ENCODE measurements at regions not wholly inside any gene's neighbourhood (a gene's known extent, or its start where the extent isn't known, plus 50 kb on each side); places are given as distances from the start of the nearest gene placed in this dataset.

DNA sequence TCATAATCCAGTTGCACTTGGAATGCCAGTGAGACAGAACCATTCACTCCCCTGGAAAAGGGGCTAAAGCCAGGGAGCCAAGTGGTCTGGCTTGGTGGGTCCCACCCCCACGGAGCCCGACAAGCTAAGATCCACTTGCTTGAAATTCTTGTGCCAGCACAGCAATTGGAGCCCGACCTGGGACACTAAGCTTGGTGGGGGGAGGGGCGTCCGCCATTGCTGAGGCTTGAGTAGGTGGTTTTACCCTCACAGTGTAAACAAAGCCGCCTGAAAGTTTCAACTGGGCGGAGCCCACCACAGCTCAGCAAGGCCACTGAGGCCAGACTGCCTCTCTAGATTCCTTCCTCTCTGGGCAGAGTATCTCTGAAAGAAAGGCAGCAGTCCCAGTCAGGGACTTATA, 200.7 kb upstream of the NPSR1 start (continued):
- TF ChIP-seq NFYB (IDR thresholded peaks at IDR 0.05; ENCODE audit: extremely low read depth, insufficient read length): no peak
- no peak for TF ChIP-seq CXXC5 (CRISPR knock-in tag; IDR thresholded peaks at IDR 0.05)

DNA sequence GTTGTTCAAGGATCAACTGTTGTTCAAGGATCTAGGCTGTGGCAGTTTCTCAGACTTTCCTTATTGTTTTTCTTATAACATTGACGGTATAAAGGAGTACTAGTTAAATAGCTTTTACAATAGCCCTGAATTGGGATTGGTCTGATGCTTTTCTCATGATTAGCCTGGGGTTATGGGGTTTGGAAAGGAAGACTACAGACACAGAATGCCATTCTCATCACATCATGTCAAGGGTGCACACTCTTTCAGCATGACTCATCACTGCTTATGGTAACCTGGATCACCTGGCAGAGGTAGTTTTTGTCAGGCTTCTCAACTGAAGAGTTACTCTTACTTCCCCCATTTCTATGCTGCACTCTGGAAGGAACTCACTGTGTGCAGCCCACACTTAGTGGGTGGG, 194.2 kb upstream of the NPSR1 start:
- 0% methylated on average over 1 of the region's 1 CpG for WGBS (ENCODE audit: insufficient coverage, low coverage, missing lambda C conversion rate)
- no peaks in the 10 kb centered on the region for H4K20me1 ChIP-seq (replicated peaks; ENCODE audit: control insufficient read depth, insufficient read depth, low read length)
- H2AFZ ChIP-seq (ENCODE audit: low read depth, low read length): no peak overlapping the region
- no peak overlapping the region for H3K4me2 ChIP-seq (ENCODE audit: insufficient read depth, low read length)
- H3K4me3 ChIP-seq: no peak overlapping the region
- H3K9me1 ChIP-seq (ENCODE audit: control insufficient read depth, insufficient read depth, low read length): no peaks in the 10 kb centered on the region
- DNase-seq (ENCODE audit: extremely low read depth in 1 of 4, low spot score in 3 of 4): no peak
- no peaks in the 10 kb centered on the region; the same call in 1 of the 2 replicates for H3K9me3 ChIP-seq (replicated peaks; ENCODE audit: control insufficient read depth, insufficient read depth, low read depth, low read length)
- ATAC-seq: no peak
- H3K79me2 ChIP-seq (ENCODE audit: control insufficient read depth, insufficient read depth, low read length): no peaks in the 10 kb centered on the region
- no peak overlapping the region for H3K27ac ChIP-seq (ENCODE audit: extremely low read depth, low read depth, low read length)
- CTCF ChIA-PET (ENCODE audit: low intra/inter-chr PET ratio): no interaction called here
- BruUV-seq (replicated peaks): no TSS peak
- no peaks in the 10 kb centered on the region for H3K4me1 ChIP-seq (replicated peaks in 1 of 2; ENCODE audit: control insufficient read depth in 2 of 2, insufficient read depth in 2 of 2, low read length in 2 of 2)
- in situ Hi-C loops (cut with MboI) (no loop called here), intact Hi-C loops (cut with micrococcal nuclease) (no loop called here)
- H3K36me3 ChIP-seq (ENCODE audit: control insufficient read depth, insufficient read depth, low read length): no peaks in the 10 kb centered on the region
- POLR2A ChIA-PET: no interaction called here
- H3K27me3 ChIP-seq (ENCODE audit: control insufficient read depth in 2 of 2, insufficient read depth in 2 of 2, low read length in 2 of 2): no peaks in the 10 kb centered on the region
- TF ChIP-seq PPARD (CRISPR knock-in tag; IDR thresholded peaks at IDR 0.05) (no peak), CTBP1 (IDR thresholded peaks at IDR 0.05; ENCODE audit: borderline replicate concordance) (no peak), NFRKB (IDR thresholded peaks at IDR 0.05; ENCODE audit: low read depth) (no peak), MEF2D (tag; conservative IDR thresholded peaks at IDR 0.05; ENCODE audit: low read depth) (no peak), FOS (IDR thresholded peaks at IDR 0.05; ENCODE audit: extremely low read depth, insufficient read length) (no peak), ZNF76 (CRISPR knock-in tag; IDR thresholded peaks at IDR 0.05; ENCODE audit: borderline replicate concordance) (no peak), NCOA1 (IDR thresholded peaks at IDR 0.05; ENCODE audit: low read depth) (no peak), MECOM (CRISPR knock-in tag; IDR thresholded peaks at IDR 0.05) (no peak), EWSR1 (IDR thresholded peaks at IDR 0.05; ENCODE audit: borderline replicate concordance, low read depth, partially characterized antibody) (no peak)
- TF ChIP-seq, protein P1, sequence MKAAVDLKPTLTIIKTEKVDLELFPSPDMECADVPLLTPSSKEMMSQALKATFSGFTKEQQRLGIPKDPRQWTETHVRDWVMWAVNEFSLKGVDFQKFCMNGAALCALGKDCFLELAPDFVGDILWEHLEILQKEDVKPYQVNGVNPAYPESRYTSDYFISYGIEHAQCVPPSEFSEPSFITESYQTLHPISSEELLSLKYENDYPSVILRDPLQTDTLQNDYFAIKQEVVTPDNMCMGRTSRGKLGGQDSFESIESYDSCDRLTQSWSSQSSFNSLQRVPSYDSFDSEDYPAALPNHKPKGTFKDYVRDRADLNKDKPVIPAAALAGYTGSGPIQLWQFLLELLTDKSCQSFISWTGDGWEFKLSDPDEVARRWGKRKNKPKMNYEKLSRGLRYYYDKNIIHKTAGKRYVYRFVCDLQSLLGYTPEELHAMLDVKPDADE (conservative IDR thresholded peaks at IDR 0.05; ENCODE audit: control insufficient read depth, low read depth, low read length): no peak
- TF ChIP-seq, protein P2, sequence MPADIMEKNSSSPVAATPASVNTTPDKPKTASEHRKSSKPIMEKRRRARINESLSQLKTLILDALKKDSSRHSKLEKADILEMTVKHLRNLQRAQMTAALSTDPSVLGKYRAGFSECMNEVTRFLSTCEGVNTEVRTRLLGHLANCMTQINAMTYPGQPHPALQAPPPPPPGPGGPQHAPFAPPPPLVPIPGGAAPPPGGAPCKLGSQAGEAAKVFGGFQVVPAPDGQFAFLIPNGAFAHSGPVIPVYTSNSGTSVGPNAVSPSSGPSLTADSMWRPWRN (IDR thresholded peaks at IDR 0.05; ENCODE audit: low read depth): no peak
- TF ChIP-seq, protein P3, sequence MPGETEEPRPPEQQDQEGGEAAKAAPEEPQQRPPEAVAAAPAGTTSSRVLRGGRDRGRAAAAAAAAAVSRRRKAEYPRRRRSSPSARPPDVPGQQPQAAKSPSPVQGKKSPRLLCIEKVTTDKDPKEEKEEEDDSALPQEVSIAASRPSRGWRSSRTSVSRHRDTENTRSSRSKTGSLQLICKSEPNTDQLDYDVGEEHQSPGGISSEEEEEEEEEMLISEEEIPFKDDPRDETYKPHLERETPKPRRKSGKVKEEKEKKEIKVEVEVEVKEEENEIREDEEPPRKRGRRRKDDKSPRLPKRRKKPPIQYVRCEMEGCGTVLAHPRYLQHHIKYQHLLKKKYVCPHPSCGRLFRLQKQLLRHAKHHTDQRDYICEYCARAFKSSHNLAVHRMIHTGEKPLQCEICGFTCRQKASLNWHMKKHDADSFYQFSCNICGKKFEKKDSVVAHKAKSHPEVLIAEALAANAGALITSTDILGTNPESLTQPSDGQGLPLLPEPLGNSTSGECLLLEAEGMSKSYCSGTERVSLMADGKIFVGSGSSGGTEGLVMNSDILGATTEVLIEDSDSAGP (CRISPR knock-in tag; IDR thresholded peaks at IDR 0.05): no peak
- no peak for FAIRE-seq
- H3K9ac ChIP-seq (ENCODE audit: insufficient read depth in 1 of 2, low read depth in 2 of 2, low read length in 2 of 2): no peak overlapping the region
